ENCODE measurements at regions not wholly inside any gene's neighbourhood (a gene's known extent, or its start where the extent isn't known, plus 50 kb on each side); places are given as distances from the start of the nearest gene placed in this dataset.

DNA sequence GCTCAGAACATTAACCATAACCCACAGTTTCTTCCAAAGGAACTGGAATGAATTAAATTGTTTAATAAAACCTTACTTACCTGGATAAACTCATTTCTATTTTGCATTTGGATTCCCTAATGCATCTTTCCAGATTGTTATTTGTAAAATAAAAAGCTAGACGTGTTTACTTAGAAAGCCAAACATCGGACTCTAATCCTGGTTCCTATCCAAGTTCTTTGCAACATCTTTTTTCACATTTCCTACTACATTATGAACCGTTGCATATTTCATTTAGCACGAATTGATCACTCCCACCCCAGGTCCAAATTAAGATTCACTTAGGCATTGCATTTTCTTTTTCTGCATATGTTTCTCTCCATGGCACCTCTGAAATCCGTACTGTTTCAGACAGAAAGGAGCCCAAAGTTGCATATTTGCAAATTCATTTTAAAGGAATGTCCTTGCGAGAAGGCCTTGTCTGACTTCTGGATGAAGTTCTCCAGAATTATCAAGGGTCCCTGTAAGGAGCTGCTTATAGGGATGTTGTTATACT lies 164.4 kb upstream of the GSC start:
- H4K5ac ChIP-seq (ENCODE audit: insufficient read length, low read depth, low read length) = no peak overlapping the region
- no peaks in the 10 kb centered on the region for H3K23me2 ChIP-seq (ENCODE audit: insufficient read length, low read depth, low read length, poor library complexity, severe bottlenecking)
- no peak overlapping the region for H2AFZ ChIP-seq (ENCODE audit: low read length)
- no peaks in the 10 kb centered on the region for H3K36me3 Mint-ChIP-seq (ENCODE audit: insufficient read depth in 1 of 3, low read depth in 3 of 3)
- H3K9me3 Mint-ChIP-seq = no peaks in the 10 kb centered on the region
- H3T11ph ChIP-seq (ENCODE audit: low read length) = no peak overlapping the region
- TF ChIP-seq, protein P1, sequence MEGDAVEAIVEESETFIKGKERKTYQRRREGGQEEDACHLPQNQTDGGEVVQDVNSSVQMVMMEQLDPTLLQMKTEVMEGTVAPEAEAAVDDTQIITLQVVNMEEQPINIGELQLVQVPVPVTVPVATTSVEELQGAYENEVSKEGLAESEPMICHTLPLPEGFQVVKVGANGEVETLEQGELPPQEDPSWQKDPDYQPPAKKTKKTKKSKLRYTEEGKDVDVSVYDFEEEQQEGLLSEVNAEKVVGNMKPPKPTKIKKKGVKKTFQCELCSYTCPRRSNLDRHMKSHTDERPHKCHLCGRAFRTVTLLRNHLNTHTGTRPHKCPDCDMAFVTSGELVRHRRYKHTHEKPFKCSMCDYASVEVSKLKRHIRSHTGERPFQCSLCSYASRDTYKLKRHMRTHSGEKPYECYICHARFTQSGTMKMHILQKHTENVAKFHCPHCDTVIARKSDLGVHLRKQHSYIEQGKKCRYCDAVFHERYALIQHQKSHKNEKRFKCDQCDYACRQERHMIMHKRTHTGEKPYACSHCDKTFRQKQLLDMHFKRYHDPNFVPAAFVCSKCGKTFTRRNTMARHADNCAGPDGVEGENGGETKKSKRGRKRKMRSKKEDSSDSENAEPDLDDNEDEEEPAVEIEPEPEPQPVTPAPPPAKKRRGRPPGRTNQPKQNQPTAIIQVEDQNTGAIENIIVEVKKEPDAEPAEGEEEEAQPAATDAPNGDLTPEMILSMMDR (conservative IDR thresholded peaks at IDR 0.05) = no peak
- no peak overlapping the region for H2AK5ac ChIP-seq (ENCODE audit: insufficient read length, low read length)
- no peaks in the 10 kb centered on the region for H3K4me1 ChIP-seq (ENCODE audit: insufficient read depth, low read length)
- H2BK15ac ChIP-seq (ENCODE audit: low read depth, low read length) = no peak overlapping the region
- no peaks in the 10 kb centered on the region; the same call in 1 of the 2 replicates for H3K27me3 Mint-ChIP-seq (ENCODE audit: low read depth)
- H3K27ac Mint-ChIP-seq = no peak overlapping the region
- no peak overlapping the region for H2BK12ac ChIP-seq (ENCODE audit: insufficient read length, low read depth, low read length)
- H3K4me1 Mint-ChIP-seq = no peaks in the 10 kb centered on the region
- no peak overlapping the region for H3K4ac ChIP-seq (ENCODE audit: low read depth, low read length)
- no peak overlapping the region for H4K8ac ChIP-seq (replicated peaks; ENCODE audit: insufficient read length, low read depth, low read length)
- no peaks in the 10 kb centered on the region for H3K27me3 ChIP-seq (ENCODE audit: insufficient read depth, low read length)
- H3K14ac ChIP-seq (ENCODE audit: insufficient read depth, low read length) = no peak overlapping the region
- H2BK5ac ChIP-seq (ENCODE audit: insufficient read length, low read length) = no peak overlapping the region
- DNase-seq = no peak
- H2BK120ac ChIP-seq (ENCODE audit: low read depth, low read length, poor library complexity, severe bottlenecking) = no peak overlapping the region
- H3K9ac ChIP-seq (ENCODE audit: extremely low read depth, insufficient read length, low read length) = no peak overlapping the region
- H2BK20ac ChIP-seq (ENCODE audit: low read depth, low read length, poor library complexity, severe bottlenecking) = no peak overlapping the region
- no peak overlapping the region for H4K91ac ChIP-seq (ENCODE audit: insufficient read length, low read depth, low read length)
- no peaks in the 10 kb centered on the region for H3K79me2 ChIP-seq (ENCODE audit: insufficient read depth, low read length)
- H3K4me2 ChIP-seq (ENCODE audit: insufficient read depth, insufficient read length, low read length) = no peak overlapping the region
- no peak overlapping the region for H3K18ac ChIP-seq (ENCODE audit: insufficient read length, low read depth, low read length)
- H3K79me1 ChIP-seq (ENCODE audit: insufficient read depth, low read depth, low read length, poor library complexity, severe bottlenecking) = no peaks in the 10 kb centered on the region
- H3K4me3 Mint-ChIP-seq = no peak overlapping the region
- no peak overlapping the region for H3K23ac ChIP-seq (ENCODE audit: insufficient read length, low read depth, low read length)
- no peak overlapping the region for H3K27ac ChIP-seq (ENCODE audit: insufficient read length, low read depth, low read length)
- H4K20me1 ChIP-seq (ENCODE audit: control insufficient read depth, insufficient read depth, insufficient read length) = no peaks in the 10 kb centered on the region
- no CpG with 5 or more reads among the region's 6 CpGs for WGBS (ENCODE audit: extremely low coverage, insufficient read length, low lambda C conversion rate)
- H3K9me3 ChIP-seq (ENCODE audit: control insufficient read depth, low read depth, low read length) = no peaks in the 10 kb centered on the region
- H3K56ac ChIP-seq (ENCODE audit: insufficient read length, low read depth, low read length) = no peak overlapping the region

Data from H9 (cell line).